ENCODE measurements at regions not wholly inside any gene's neighbourhood (a gene's known extent, or its start where the extent isn't known, plus 50 kb on each side); places are given as distances from the start of the nearest gene placed in this dataset.

GRCh38 chr1:57678138-57678537, 254.3 kb upstream of the DAB1 start:
- TF ChIP-seq CTCF (IDR thresholded peaks at IDR 0.05; ENCODE audit: low read depth, low read length, missing input control) (no peak), REST (IDR thresholded peaks at IDR 0.05) (no peak), MAX (IDR thresholded peaks at IDR 0.05) (no peak), RAD21 (IDR thresholded peaks at IDR 0.05) (no peak), EGR1 (IDR thresholded peaks at IDR 0.05; ENCODE audit: low read depth in 2 of 2) (no peak), TAF1 (conservative IDR thresholded peaks at IDR 0.05) (no peak), JUND (IDR thresholded peaks at IDR 0.05) (no peak)

All from liver (tissue), 3 donors.